IMR-90 (cell line): ENCODE measurements at regions not wholly inside any gene's neighbourhood (a gene's known extent, or its start where the extent isn't known, plus 50 kb on each side); places are given as distances from the start of the nearest gene placed in this dataset.

Source experiments
- BHLHE40 ChIP-seq: fragments of 150-350 bp; IDR thresholded peaks from 2 replicates; pipeline ENCODE4 v1.6.1; 2016; ENCODE audit warnings: mild to moderate bottlenecking, low read depth, low read length
- CEBPB ChIP-seq: IDR thresholded peaks from 2 replicates; pipeline ENCODE4 v1.6.1; 2012; ENCODE audit warnings: low read depth, low read length, improper control_type of control experiment
- CTCF ChIP-seq: conservative IDR thresholded peaks from 2 replicates; pipeline ENCODE4 v1.5.1; 2012; ENCODE audit warnings: mild to moderate bottlenecking, low read depth, low read length, improper control_type of control experiment
- FOS ChIP-seq: fragments of 150-350 bp; IDR thresholded peaks from 2 replicates; pipeline ENCODE4 v1.6.1; 2016; ENCODE audit warnings: low read depth, low read length
- MAFK ChIP-seq: IDR thresholded peaks from 2 replicates; pipeline ENCODE4 v1.6.1; 2012; ENCODE audit warnings: low read depth, low read length, improper control_type of control experiment
- MXI1 ChIP-seq: IDR thresholded peaks from 2 replicates; pipeline ENCODE4 v1.6.1; 2012; ENCODE audit warnings: low read depth, mild to moderate bottlenecking, low read length, moderate library complexity, borderline replicate concordance
- POLR2A ChIP-seq: IDR thresholded peaks from 2 replicates; pipeline ENCODE4 v1.6.1; 2012; ENCODE audit warnings: mild to moderate bottlenecking, low read depth, low read length
- RAD21 ChIP-seq: IDR thresholded peaks from 2 replicates; pipeline ENCODE4 v1.6.1; 2012; ENCODE audit warnings: low read length, improper control_type of control experiment
- RCOR1 ChIP-seq: IDR thresholded peaks from 2 replicates; pipeline ENCODE4 v1.6.1; 2012; ENCODE audit warnings: mild to moderate bottlenecking, low read length, improper control_type of control experiment; ENCODE audit not compliant: insufficient replicate concordance
- SMC3 ChIP-seq: fragments of 150-350 bp; IDR thresholded peaks from 2 replicates; pipeline ENCODE4 v1.6.1; 2016; ENCODE audit warnings: low read depth, mild to moderate bottlenecking, antibody characterized with exemption, low read length, moderate library complexity
- USF2 ChIP-seq: fragments of 150-350 bp; IDR thresholded peaks from 2 replicates; pipeline ENCODE4 v1.6.1; 2017; ENCODE audit warnings: mild to moderate bottlenecking, antibody characterized with exemption, low read length, low read depth
- TF ChIP-seq, protein P1 (sequence below): fragments of 150-350 bp; IDR thresholded peaks from 2 replicates; pipeline ENCODE4 v1.6.1; 2016; ENCODE audit warnings: low read depth, mild to moderate bottlenecking, low read length, moderate library complexity, borderline replicate concordance

DNA sequence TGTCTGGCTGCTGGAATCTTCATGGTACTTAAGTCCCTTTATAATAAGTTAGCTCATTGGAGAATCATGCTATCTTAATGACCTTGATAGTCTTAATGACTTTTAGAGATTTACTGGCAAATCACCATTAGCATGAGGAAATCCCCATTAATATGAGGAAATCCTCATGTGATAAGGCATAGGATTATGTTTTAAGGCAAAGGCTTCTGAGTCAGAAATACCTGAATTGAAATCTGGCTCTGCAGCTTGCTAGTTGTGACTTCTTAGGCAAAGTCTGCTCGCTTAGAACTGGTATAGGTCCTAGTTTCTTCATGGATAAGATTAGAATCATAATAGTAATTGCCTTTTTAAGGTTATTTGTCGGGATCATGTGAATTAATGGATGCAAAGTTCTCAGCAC, 190.2 kb upstream of the BANK1 start:
- no peak for TF ChIP-seq SMC3
- no peak for TF ChIP-seq CTCF
- TF ChIP-seq MXI1, result no peak
- no peak for TF ChIP-seq POLR2A
- TF ChIP-seq CEBPB, result no peak
- no peak for TF ChIP-seq BHLHE40
- TF ChIP-seq USF2, result no peak
- TF ChIP-seq MAFK, result no peak
- no peak for TF ChIP-seq FOS
- TF ChIP-seq RCOR1, result no peak
- no peak for TF ChIP-seq RAD21
- TF ChIP-seq, protein P1, sequence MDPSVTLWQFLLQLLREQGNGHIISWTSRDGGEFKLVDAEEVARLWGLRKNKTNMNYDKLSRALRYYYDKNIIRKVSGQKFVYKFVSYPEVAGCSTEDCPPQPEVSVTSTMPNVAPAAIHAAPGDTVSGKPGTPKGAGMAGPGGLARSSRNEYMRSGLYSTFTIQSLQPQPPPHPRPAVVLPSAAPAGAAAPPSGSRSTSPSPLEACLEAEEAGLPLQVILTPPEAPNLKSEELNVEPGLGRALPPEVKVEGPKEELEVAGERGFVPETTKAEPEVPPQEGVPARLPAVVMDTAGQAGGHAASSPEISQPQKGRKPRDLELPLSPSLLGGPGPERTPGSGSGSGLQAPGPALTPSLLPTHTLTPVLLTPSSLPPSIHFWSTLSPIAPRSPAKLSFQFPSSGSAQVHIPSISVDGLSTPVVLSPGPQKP, result no peak
